ENCODE measurements at regions not wholly inside any gene's neighbourhood (a gene's known extent, or its start where the extent isn't known, plus 50 kb on each side); places are given as distances from the start of the nearest gene placed in this dataset.

DNA sequence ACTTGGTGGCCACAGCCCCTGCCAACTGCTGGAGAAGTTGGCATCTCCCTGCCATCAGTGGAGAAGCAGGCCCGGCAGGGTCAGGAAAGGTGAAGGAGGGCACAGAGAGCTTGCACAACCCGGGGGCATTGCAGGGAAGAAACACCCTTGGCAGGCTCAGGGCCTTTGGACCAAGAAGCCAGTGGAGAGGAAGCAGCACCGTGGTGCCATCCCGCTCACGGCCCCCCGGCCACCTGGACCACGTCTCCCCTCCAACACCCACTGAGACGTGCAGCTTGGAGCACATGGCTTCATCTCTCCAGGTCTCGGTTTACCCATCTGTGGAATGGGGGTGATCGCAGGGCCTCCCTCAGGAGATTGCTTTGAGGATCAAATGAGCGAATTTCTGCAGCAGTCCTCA, 158.1 kb downstream of the RBFOX3 start:
- DNase-seq (ENCODE audit: low read depth in 2 of 3, low spot score in 1 of 3) = no peak

DNA sequence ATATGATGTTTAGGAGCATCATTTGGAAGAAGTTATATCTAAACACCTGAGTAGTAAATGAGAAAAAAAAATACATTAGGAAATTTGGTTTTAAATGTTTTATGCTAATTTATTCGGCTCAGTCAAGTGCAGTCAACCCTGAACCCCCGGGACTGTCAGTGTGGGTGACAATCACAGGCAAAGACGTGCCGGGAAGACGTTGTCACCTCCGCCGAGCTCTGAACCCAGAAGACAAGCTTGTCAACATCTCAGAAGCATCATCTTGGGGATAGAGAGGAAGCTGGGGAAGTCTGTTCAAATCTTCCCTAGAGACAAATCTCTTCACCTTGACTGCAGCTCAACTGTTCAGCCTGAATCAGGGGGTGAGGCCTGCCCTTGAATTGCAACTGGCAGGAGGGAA, 159.7 kb downstream of the RBFOX3 start:
- DNase-seq (ENCODE audit: low read depth in 2 of 3, low spot score in 1 of 3) = no peak

DNA sequence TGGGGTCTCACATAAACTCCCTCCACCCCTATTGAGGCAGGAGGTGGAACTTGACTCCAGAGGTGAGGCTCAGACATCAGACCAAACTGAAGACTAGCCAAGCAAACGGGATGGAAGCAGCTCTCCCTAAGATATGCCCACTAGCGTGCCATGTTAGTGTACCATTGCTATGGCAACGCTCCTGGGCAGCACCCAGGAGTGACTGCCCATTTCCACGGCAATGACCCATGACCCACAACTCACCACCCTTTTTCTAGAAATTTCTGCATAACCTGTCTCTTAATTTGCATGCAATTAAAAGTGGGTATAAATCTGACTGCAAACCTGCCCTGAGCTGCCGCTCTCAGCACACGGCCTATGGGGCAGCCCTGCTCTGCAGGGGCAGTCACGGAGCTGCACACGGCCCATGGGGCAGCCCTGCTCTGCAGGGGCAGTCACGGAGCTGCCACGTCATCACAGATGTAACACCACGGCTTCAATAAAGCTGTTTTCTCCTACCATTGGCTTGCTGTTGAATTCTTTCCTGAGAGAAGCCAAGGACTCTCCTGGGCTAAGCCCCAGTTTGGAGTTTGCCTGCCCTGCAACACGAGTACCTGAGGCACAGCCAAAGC, 164.3 kb downstream of the RBFOX3 start:
- no peak for DNase-seq (ENCODE audit: low read depth in 2 of 3, low spot score in 1 of 3)

DNA sequence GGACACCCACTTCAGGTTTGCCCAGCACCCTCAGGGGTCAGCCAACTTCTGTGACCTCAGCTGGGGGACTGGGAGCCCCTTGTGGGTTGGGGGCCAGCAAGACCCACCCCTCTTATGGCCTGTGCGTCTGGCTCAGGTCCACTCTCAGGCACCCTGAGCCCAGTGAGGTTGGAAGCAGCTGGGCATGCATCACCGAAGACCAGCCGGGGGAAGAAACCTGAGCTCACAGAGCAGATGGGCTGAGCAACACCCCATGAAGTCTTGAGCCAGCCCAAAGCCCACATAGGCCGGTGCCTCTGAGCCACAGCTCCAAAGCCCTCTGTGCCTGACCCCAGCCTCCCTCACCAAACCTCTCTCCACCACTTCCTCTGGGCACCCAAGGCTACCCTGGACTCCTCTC, 166.7 kb downstream of the RBFOX3 start:
- no peak for DNase-seq (ENCODE audit: low read depth in 2 of 3, low spot score in 1 of 3)

DNA sequence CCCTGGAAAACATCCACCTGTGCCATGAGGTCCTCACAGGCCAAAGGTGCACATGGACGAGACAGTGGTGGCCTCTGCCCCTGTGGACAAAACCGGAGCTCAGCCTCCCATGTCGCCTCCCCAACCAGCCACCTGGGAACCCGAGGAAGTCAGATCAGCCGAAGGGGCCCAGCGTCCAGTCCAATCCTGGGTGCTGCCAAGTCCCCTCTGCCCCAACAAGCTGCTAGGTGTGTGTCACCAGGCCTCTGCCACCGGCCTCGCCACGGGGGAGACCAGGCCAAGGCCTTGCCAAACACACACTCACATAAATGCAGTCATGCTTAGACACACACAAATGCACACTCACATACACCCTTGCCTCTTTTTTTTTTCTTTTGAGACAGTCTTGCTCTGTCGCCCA, 167.8 kb downstream of the RBFOX3 start:
- DNase-seq (ENCODE audit: low read depth in 2 of 3, low spot score in 1 of 3) = no peak

DNA sequence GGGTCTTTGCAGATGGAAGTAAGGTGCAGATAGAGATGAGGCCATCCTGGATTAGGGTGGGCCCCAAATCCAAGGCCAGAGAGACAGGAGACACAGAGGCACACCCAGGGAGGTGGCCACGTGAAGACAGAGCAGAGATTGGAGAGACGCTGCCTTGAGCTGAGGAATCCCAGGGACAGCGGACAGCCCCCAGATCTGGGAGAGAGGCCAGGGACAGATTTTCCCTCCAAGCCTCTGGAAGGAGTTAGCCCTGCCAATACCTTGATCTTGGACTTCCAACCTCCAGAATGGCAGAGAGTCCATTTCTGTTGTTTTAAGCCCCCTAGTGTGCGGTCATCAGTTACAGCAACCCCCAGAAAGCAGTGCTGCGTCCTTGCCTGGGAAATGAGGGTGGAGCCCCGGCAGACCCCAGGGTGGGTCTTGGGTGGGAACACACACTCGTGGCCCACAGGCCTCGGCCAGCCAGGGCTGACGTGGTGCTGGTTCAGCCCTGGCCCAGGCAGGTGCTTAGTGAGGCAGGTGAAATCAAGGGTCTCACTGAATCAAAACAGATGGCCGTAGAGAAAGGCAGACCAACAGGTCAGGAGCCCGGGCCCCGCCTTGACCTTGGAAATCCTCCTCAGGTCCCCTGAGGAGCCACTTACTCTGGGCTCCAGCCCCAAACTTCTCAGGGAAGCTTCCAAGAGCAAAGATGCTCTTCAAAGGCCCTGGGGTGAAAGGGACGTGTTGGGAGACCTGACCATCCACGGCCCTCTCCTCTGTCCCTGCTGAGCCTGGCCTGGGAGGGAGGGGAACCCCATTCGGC, 169.3 kb downstream of the RBFOX3 start:
- no peak for DNase-seq (ENCODE audit: low read depth in 2 of 3, low spot score in 1 of 3)

DNA sequence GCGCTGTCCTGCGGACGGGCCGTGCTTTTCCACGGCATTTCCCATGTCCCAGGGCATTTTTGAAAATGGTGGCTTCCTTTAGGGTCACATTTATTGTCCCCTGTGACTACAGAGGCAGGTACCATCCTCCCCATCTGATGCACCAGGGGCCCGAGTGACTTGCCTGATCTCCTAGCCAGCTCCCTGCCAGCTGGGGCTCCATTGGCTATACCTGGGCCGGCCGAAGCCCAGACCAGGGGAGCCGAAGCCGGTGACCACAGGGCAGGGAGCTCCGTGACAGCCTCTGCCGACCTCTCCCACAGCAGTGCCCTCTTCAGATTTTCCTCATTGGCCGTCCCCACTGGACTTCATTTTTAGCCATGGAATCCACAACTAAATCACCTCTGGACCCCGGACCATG, 170.6 kb downstream of the RBFOX3 start:
- DNase-seq (ENCODE audit: low read depth in 2 of 3, low spot score in 1 of 3) = no peak

DNA sequence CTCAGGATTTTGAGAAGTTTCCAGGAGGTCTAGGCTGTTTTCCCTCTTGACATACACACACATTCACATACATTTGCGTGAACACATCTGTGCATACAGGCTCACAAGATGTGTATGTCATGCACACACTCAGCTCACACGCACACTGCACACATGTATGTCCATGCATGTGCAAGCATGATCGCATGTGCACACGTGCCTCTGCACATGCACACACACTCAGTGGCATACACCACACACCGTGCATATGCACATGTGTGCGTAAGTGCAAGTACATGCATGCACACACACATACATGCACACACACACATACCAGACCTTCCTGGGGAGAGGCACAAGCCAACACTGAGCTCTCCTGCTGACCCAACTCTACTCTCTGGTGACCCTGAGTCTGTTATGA, 171.4 kb downstream of the RBFOX3 start:
- no peak for DNase-seq (ENCODE audit: low read depth in 2 of 3, low spot score in 1 of 3)

DNA sequence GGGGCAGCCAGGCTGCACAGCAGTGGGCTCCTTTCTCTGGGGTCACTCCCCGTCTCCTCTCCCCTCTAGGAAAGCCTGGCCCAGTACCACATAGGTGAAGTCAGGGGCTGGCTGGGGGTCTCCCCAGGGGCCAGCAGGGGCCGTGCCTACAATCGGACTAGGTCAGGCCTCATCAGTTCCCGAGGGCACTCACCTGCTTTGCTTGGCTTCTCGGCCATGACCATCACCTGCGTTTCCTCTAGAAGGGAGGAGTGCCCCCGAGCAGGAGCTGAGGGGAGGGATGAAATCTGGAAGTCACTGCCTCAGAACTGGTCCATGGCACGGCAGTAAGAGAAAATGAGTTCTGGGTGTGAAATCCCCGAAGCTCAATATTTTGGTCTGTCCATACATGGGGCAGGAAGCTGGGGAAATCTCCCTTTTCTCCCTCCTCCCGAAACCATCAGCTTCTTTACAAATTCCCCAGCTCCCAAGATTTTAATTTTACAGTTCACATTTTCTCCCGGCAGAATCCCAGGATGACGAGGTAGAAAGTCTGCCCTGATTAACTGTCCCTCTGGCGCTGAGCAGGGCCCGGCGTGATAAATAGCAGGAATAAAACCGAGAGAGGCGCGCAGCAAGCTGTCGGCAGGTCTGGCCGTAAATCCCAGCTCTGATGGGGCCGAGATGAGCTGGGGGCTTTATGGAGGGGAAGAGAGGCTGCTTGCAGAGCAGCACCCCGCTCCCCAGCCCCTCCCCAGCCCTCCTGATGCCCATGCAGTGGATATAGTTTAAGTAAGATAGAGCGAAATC, 172.1 kb downstream of the RBFOX3 start:
- DNase-seq (ENCODE audit: low read depth in 2 of 3, low spot score in 1 of 3) = no peak

DNA sequence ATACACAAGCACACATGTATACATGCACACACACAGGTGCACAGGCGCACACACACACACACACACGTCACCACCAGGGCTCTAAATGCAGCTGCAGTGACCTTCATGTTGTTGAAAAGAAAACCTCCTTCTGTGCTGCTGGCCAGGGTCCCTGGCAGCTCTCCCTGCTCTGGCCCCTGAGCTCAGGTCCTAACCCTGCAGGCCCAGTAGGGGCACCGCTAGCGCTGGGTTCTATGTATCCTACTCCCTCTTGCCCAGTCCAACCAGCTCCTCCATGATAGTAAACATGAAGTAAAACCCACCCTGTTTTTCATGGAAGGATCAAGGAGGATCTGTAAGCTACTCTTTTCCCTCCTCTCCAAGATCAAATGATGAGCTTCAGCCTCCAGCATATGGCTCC, 172.8 kb downstream of the RBFOX3 start:
- DNase-seq (ENCODE audit: low read depth in 2 of 3, low spot score in 1 of 3) = no peak

DNA sequence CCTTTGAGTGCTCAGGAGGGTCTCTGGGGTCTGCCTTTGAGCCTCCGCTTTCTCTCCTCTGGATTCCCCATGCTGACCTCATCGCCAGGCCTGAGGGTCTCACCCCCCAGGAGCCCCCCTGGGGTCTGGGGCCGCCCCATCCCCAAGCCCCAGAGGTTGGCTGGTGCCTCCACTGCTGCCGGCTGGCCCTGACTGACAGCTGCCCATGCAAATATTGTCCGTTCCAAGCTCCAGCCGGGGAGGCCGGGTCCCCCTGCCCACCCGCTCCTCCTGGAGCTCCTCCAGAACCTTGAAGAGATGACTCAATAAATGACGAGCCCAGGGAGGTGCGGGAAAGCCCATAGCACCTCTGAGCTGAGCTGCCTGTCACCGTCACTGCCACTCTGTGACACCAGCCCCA, 173.8 kb downstream of the RBFOX3 start:
- no peak for DNase-seq (ENCODE audit: low read depth in 2 of 3, low spot score in 1 of 3)

DNA sequence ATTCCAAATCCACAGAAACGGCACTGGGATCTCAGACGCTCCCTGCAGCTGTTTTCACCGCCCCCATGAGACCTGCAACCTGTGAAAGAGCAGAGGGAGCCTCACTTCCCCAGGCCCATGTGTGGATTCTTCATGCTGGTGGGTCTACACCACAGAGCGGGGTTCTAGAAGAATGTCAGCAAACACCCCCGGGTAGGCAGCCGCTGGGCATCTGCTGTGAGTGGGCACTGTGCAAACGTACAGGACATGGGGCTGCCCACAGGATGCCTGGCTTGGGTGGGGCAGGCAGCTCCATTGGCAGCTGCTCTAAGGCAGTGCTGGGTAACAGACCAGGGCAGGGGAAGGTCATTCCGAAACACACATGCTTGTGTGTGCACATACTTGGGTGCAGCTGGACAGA, 174.9 kb downstream of the RBFOX3 start:
- DNase-seq (ENCODE audit: low read depth in 2 of 3, low spot score in 1 of 3) = no peak

DNA sequence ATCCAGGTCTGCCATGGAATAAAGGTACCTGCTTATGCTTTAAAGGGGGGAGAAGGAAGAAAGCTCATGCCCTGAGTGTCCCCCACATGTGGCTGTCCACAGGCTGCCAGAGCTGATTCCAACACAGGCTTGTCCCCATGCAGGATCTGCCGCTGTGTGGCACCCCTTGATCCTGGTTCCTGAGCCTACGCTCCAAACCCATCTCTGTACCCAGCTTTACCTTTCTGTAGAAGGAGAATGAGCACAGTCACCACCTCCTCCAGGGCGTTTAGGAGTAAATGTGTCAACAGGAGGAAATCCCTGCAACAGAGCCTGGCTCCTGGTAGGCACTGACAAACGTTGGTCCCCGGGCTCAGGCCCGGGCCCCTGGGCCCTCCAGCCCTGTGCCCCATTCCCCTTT, 175.6 kb downstream of the RBFOX3 start:
- DNase-seq (ENCODE audit: low read depth in 2 of 3, low spot score in 1 of 3) = no peak

DNA sequence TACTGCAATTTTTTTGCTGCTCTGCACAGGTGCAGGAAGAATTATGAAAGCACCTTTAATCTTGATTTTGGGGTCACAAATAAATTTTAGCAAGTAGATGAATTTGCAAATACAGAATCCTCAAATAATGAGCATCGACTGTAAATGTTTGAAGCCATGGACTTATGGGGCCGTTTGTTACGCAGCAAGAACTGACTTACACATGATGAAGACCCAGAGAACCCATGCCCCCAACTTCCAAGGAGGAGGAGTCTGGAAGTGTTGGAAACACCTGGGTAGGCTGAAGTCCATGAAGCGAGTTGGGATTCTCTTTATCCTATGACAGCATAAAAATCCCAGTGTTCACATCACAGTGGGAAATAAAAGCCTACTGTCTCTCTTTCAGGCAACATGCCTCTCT, 176.6 kb downstream of the RBFOX3 start:
- no peak for DNase-seq (ENCODE audit: low read depth in 2 of 3, low spot score in 1 of 3)

DNA sequence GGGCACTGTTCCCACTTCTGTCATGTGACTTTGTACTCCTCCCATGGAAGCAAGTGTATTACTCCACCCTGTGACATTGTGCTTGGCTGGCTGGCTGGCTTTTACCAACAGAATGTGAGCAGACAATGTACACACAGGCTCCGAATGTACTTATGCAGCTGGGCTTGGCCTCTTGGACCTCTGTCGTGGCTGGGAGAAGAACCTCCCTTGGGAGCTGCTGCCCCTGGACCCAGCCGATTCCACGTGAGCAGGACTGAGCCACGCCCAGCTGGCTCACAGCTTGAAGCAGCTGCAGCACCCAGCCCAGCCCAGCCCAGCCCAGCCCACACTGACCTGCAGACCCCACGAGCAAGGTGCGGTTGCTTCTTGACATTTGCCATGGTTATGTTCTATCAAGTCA, 177.5 kb downstream of the RBFOX3 start:
- DNase-seq (ENCODE audit: low read depth in 2 of 3, low spot score in 1 of 3) = no peak

DNA sequence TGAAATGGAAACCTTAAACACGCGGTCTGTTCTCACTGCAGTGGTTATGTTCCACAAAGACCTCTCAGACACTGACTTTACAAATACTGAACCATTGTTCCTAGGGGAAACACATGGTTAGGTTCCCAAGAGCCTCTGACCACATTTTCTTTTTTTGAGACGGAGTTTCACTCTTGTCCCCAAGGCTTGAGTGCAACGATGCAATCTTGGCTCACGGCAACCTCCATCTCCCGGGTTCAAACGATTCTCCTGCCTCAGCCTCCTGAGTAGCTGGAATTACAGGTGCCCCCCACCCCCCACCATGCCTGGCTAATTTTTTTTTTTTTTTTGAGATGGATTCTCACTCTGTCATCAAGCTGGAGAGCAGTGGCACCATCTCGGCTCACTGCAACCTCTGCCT, 179.7 kb downstream of the RBFOX3 start:
- DNase-seq (ENCODE audit: low read depth in 2 of 3, low spot score in 1 of 3) = no peak

DNA sequence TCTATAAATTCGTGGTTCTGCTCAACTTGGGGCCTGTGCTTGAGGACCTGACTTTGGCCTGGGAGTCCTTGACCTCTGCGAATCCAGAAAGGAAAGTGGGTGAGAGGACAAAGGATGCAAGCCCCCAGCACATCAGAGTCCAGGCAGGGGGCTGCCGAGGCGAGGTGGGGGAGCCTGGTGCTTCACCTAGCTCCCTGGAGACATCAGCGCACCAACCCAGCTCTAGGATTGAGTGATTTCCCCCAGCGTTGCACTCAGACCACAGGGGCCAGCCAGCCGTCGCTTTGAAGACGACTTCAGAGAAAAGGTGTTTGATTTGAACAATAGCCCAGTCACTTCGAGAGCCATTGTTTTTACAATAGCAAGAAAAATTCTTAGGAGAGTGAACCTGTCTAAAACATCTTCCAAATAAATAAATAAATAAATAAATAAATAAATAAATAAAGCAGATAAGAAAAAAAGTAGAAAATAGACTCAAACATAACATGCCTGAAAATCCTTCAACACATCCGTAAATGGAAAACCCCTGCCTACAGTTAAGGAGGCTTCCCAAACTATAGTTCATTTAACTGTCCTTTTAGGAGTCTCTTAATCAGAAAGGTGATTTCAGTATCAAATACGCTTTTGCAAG, 180.9 kb downstream of the RBFOX3 start:
- DNase-seq (ENCODE audit: low read depth in 2 of 3, low spot score in 1 of 3) = no peak

DNA sequence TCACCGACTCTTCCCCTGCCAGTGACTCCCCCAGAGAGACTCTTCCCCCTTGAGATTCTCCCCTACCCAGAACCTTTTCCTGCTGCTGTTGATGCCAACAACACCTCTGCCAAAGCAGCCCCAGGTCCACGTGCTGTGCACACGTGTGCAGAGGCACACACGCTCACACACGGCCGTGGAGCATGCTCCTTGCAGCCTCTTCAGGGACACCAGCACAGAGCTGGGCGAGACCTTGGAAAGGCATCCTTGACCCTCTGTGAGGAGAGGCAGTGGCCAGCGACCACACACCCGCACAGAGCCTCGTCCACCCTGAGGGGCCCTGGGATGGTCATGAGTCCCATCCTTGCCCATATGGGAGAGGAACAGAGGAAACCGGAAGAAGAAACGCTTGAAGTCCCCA, 181.9 kb downstream of the RBFOX3 start:
- no peak for DNase-seq (ENCODE audit: low read depth in 2 of 3, low spot score in 1 of 3)

DNA sequence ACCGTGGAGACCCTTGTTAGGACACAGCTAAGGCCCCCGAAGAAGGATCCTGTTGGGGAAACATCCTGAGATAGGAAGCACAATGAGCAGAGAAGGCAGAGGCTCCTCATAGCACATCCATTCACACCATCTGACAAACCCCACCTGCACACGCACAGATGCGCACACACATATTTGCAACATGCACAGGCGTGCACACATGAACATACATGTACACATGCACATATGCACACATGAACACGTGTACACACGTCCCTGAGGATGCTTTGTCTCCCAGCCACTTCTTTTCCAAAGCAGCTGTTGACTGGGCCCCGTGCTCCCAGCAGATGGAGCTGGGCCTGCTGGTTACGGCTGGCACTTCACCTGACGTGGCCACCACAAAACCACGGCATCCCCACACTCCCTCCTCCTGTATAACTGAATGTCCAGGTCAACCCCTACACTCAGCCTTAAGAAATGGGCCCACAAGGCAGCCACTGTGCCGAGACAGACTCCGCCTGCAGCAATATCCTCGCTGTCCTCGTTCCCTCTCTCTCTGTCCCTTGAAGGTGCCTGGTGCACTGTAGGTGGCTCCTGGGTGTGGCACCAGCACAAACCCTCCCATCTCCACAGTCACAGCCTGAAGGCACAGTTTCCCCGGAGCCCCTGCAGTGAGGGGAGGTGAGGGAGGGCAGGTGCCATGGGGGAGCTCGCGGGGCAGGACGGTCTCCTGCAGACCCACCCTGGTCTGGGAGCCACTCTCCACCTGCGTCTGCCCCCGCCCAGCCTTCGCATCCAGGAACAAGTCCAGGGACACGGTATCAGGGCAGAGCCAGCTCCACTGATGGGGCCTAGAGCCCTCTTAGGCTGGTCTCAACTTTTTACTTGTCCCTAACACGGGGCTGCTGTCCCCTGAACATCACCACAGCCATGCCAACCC, 183.0 kb downstream of the RBFOX3 start:
- no peak for DNase-seq (ENCODE audit: low read depth in 2 of 3, low spot score in 1 of 3)

DNA sequence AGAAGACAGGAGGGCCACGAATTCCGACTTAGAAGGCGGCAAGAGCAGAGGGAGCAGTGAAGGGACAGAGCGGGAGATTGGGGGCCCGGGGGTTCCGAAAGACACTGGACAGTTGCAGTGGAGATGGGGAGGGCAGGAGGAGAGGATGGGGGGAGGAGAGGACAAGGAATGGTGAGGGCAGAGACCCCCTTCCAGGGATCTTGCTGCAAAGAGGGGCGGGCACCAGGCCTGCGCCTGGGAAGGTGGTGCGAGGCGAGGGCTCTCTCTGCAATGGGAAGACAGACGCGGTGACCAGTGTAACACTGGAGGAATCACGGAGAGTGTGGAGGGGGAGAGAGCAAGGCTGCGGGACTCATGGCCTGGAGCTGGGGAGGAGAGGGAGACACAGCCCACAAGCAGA, 185.2 kb downstream of the RBFOX3 start:
- no peak for DNase-seq (ENCODE audit: low read depth in 2 of 3, low spot score in 1 of 3)

All from stimulated activated CD4-positive, alpha-beta T cell treated with anti-CD3 and anti-CD28 coated beads, Interleukin-12 subunit alpha, Interleukin-12 subunit beta, amount 100 ng/mL, for 48 hours (primary cell).